GM12892 (cell line): ENCODE measurements at regions not wholly inside any gene's neighbourhood (a gene's known extent, or its start where the extent isn't known, plus 50 kb on each side); places are given as distances from the start of the nearest gene placed in this dataset.

ENCODE experiments used
- POLR2A ChIP-seq: IDR thresholded peaks from 2 replicates; pipeline ENCODE4 v1.6.1; 2011; ENCODE audit warnings: low read depth, low read length, control low read depth
- POLR2AphosphoS5 ChIP-seq: IDR thresholded peaks from 2 replicates; pipeline ENCODE4 v1.6.1; 2011; ENCODE audit warnings: low read depth, low read length, control low read depth
- TAF1 ChIP-seq: IDR thresholded peaks from 2 replicates; pipeline ENCODE4 v1.6.1; 2011; ENCODE audit warnings: low read depth, mild to moderate bottlenecking, control low read depth, low read length, borderline replicate concordance

DNA sequence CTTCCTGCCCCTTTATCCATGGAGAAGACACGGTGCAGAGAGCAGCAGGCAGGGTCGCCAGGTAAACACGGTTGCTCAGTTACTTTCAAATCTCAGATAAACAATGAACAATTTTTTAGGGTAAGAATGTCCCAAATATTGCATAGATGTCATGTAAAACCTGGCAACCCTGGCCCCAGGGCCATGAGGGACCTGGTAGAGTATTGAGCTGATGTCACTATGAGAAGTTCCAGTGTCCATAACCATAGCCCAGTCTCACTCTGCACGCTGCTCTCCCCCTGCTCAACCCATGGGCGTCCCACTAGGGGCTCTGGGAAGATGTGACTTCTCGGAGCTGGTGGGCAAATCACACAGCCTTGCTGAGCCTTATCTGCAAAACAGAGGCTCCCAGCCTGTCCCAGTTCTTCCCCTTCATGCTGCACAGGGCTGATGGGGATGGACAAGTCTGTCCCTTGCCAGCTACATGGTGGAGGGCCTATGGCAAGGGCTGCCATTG, 71.3 kb upstream of the TOP1 start:
- TF ChIP-seq POLR2A (no peak), TAF1 (no peak), POLR2AphosphoS5 (no peak)
